ENCODE measurements at regions not wholly inside any gene's neighbourhood (a gene's known extent, or its start where the extent isn't known, plus 50 kb on each side); places are given as distances from the start of the nearest gene placed in this dataset.

- no peak for TF ChIP-seq CTCF (IDR thresholded peaks at IDR 0.05; ENCODE audit: extremely low read depth, insufficient read depth, missing control alignments)
- in situ Hi-C loops (cut with MboI; ENCODE audit: low pct_unique_long_range_greater_than_20kb, low sequenced_read_pairs, unreplicated experiment) = no loop called here
- no peak for DNase-seq (ENCODE audit: low spot score)
Measured at GRCh38 chr14:49446801-49447200, 139.4 kb downstream of the RPS29 start.

DNA sequence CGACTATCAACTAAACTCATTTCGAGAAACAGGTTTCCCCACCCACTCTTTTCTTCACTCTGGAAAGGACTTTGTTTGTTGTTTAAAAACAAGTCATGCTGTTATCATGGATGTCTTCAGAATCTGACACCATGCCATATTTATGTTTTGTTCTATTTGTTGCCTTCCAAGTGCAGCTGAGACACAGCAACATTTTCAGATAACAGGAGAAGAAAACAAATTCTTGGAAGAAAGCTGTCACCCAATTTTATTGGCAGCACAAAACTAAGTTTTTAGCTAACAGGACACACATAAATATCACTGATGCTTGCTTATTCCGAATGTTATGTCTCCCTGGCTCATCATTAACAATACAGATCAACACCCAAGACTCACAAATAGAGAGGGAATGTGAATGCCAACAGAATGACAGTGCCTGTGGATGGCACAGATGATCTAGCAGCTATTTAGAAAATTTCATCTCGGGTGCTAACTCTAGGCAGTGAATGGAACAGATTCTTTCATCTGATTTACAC, 147.9 kb downstream of the RPS29 start:
- no peak for TF ChIP-seq CTCF (IDR thresholded peaks at IDR 0.05; ENCODE audit: extremely low read depth, insufficient read depth, missing control alignments)
- no peak for DNase-seq (ENCODE audit: low spot score)
- in situ Hi-C loops (cut with MboI; ENCODE audit: low pct_unique_long_range_greater_than_20kb, low sequenced_read_pairs, unreplicated experiment) = no loop called here

DNA sequence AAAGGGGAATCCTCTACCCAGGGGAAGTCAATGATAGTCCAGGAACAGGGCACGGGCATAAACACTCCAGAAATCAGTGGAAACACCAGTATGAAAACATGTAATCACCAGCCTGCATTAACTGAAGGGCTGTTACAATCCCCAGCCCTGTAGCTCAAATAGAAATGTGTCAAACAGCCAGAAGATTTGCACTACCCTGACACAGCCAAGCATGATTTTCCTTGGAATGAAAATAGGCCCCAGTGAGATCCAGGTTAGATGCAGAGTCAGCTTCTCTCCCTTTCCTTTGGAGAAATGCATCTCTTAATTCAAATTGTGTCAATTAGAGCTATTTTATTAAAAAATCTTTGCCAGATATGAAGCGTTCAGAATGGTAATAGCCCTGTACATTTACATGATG, 158.1 kb downstream of the RPS29 start:
- DNase-seq (ENCODE audit: low spot score) = no peak
- in situ Hi-C loops (cut with MboI; ENCODE audit: low pct_unique_long_range_greater_than_20kb, low sequenced_read_pairs, unreplicated experiment) = no loop called here
- no peak for TF ChIP-seq CTCF (IDR thresholded peaks at IDR 0.05; ENCODE audit: extremely low read depth, insufficient read depth, missing control alignments)

DNA sequence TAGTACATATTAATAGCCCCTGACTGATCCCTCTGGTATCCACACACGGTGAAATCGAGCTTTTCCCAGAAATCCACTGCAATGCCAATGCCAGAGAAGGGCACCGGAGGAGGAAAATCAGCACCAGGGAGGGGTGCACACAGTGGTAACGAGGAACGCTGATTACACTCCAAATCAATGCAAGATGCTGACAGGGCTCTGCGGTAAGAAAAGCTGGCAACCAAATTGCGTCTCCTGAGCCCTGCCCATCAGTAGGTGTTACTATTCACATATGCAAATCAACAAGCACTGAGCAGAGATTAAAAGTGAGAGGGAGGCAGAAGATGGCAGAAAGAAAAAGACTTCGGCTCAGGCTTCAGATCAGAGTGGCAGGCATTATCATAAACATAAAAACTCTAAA, 159.1 kb downstream of the RPS29 start:
- in situ Hi-C loops (cut with MboI; ENCODE audit: low pct_unique_long_range_greater_than_20kb, low sequenced_read_pairs, unreplicated experiment) = no loop called here
- DNase-seq (ENCODE audit: low spot score) = no peak
- no peak for TF ChIP-seq CTCF (IDR thresholded peaks at IDR 0.05; ENCODE audit: extremely low read depth, insufficient read depth, missing control alignments)

- TF ChIP-seq CTCF (IDR thresholded peaks at IDR 0.05; ENCODE audit: extremely low read depth, insufficient read depth, missing control alignments) = no peak
- DNase-seq (ENCODE audit: low spot score) = no peak
- in situ Hi-C loops (cut with MboI; ENCODE audit: low pct_unique_long_range_greater_than_20kb, low sequenced_read_pairs, unreplicated experiment) = no loop called here
Measured at GRCh38 chr14:49425921-49426320, 160.3 kb downstream of the RPS29 start.

GRCh38 chr14:49424436-49425331, 161.5 kb downstream of the RPS29 start:
- DNase-seq (ENCODE audit: low spot score) = no peak
- in situ Hi-C loops (cut with MboI; ENCODE audit: low pct_unique_long_range_greater_than_20kb, low sequenced_read_pairs, unreplicated experiment) = no loop called here
- TF ChIP-seq CTCF (IDR thresholded peaks at IDR 0.05; ENCODE audit: extremely low read depth, insufficient read depth, missing control alignments) = no peak
